Body of pancreas (tissue), 4 donors: ENCODE measurements at regions not wholly inside any gene's neighbourhood (a gene's known extent, or its start where the extent isn't known, plus 50 kb on each side); places are given as distances from the start of the nearest gene placed in this dataset.
A peak's percentile ranks its signal among the peaks of the same experiment; 100 is the strongest.
"Not testable (repeated sequence)": the region's sequence is repeated elsewhere in the genome, so short reads cannot be mapped to it uniquely, and the experiment has no call there.

ENCODE experiments used
- ATAC-seq: fragments of 150-250 bp; one replicate; pipeline ENCODE4 v1.9.1; 2016
- DNase-seq, 4 donors: peaks; one replicate each; pipeline ENCODE4 v3.0.0-alpha.2; 2019
- H3K27ac ChIP-seq, 4 donors: fragments of 200-600 bp; sonication (generic); 1 replicate in 3 of 4; 2 replicates in 1 of 4; pipeline versions ENCODE4 v1.5.1 to v1.6.1; 2016 to 2019; ENCODE audit warnings: mild to moderate bottlenecking in 1 of 4, mixed read lengths in 1 of 4, moderate library complexity in 1 of 4
- H3K27me3 ChIP-seq, 2 donors: fragments of 200-600 bp; sonication (generic); one replicate each; pipeline ENCODE4 v1.6.0; 2016; ENCODE audit warnings: mild to moderate bottlenecking in 1 of 2
- H3K36me3 ChIP-seq, 2 donors: fragments of 200-600 bp; sonication (generic); replicated peaks in 1 of 2; 2 replicates each; pipeline ENCODE4 v1.5.1; 2016; ENCODE audit warnings: low read depth in 2 of 2; ENCODE audit not compliant: insufficient read depth in 1 of 2
- H3K4me1 ChIP-seq: fragments of 200-600 bp; sonication (generic); one replicate; pipeline ENCODE4 v1.6.0; 2016
- H3K4me3 ChIP-seq, 2 donors: fragments of 200-600 bp; sonication (generic); 1 replicate in 1 of 2; 2 replicates in 1 of 2; pipeline ENCODE4 v1.5.1; 2016 to 2019
- H3K9me3 ChIP-seq, 3 donors: fragments of 200-600 bp; sonication (generic); 1 replicate in 2 of 3; 2 replicates in 1 of 3; pipeline ENCODE4 v1.5.1; 2016
- POLR2A ChIP-seq, 3 donors: fragments of 450-650 bp; IDR thresholded peaks; one replicate each; pipeline ENCODE4 v1.6.1; 2016; ENCODE audit warnings: antibody characterized with exemption in 3 of 3, mild to moderate bottlenecking in 2 of 3
- WGBS, 2 donors: methylation state at CpG; one replicate each; pipeline ENCODE4 v1.1.5; 2017; 5-methylcytosine and 5-hydroxymethylcytosine counted together
- intact Hi-C: fragments of 100-400 bp; cut with DNase I; formaldehyde crosslinking; loops from one replicate; pipeline ENCODE4 v1.15.1; 2023
- TF ChIP-seq, protein P1 (sequence below), 7 experiments: fragments of 450-650 bp in 4 of 7; fragments of 200-600 bp in 3 of 7; sonication (generic) in 3 of 7; IDR thresholded peaks; one replicate each; pipeline ENCODE4 v1.5.1; 2016 to 2019; ENCODE audit warnings: antibody characterized with exemption in 7 of 7

DNA sequence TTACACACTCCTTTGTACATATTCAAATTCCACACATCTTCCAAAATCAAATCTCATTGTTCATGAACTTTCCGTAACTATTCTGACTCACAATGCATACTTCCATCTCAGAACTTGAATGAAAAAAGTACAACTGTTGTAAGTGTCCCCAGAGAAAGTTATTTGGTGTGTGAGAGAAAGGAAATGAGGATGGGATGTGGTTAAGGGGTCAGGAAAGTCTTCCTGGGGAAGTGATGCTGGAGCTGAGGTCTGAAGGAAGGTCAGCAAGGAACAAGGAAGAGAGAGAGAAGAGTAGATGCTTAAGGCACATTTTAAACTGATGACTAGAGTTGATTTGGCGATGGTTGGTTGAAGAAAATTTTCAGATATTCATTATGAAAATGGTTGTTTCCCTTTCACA lies 340.0 kb upstream of the STXBP6 start:
- Histone ChIP-seq H3K27me3 (no peaks in the 10 kb centered on the region), H3K4me3 (no peak overlapping the region), H3K4me1 (no peaks in the 10 kb centered on the region), H3K36me3 (no peaks in the 10 kb centered on the region), H3K27ac (no peak overlapping the region), H3K9me3 (no peaks in the 10 kb centered on the region)
- TF ChIP-seq, protein P1, sequence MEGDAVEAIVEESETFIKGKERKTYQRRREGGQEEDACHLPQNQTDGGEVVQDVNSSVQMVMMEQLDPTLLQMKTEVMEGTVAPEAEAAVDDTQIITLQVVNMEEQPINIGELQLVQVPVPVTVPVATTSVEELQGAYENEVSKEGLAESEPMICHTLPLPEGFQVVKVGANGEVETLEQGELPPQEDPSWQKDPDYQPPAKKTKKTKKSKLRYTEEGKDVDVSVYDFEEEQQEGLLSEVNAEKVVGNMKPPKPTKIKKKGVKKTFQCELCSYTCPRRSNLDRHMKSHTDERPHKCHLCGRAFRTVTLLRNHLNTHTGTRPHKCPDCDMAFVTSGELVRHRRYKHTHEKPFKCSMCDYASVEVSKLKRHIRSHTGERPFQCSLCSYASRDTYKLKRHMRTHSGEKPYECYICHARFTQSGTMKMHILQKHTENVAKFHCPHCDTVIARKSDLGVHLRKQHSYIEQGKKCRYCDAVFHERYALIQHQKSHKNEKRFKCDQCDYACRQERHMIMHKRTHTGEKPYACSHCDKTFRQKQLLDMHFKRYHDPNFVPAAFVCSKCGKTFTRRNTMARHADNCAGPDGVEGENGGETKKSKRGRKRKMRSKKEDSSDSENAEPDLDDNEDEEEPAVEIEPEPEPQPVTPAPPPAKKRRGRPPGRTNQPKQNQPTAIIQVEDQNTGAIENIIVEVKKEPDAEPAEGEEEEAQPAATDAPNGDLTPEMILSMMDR (IDR thresholded peaks at IDR 0.05), result no peak
- TF ChIP-seq POLR2A (IDR thresholded peaks at IDR 0.05), result no peak
- intact Hi-C loops, result no loop called here
- DNase-seq (no peak), ATAC-seq (no peak)
- 58 to 66% methylated on average over 2 of the region's 2 CpGs for WGBS, 2 donors

DNA sequence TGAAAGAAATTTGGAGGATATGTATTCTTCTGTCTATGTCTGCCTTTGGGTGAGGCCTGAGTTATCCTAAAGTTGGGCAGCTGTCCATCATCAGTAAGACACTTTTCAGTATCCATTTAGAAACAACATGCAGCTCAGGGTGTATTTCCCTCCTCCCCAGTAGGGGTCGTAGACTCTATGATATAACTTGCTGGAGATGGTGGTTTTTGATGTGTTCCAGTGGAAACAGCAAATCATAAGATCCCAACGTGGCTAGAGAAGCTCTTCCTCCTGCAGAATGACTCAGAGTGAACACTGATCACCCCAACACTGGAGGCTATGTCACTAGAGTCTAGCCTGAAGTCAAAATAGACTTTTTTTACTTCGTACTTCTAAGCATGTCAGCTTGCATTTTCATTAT lies 331.6 kb upstream of the STXBP6 start:
- H3K36me3 ChIP-seq, result no peaks in the 10 kb centered on the region
- TF ChIP-seq, protein P1 (IDR thresholded peaks at IDR 0.05), result peak in 1 of 7 experiments; percentile 5
- no peak for TF ChIP-seq POLR2A (IDR thresholded peaks at IDR 0.05)
- H3K4me3 ChIP-seq, result no peak overlapping the region
- no peak overlapping the region for H3K27ac ChIP-seq
- no peaks in the 10 kb centered on the region for H3K9me3 ChIP-seq
- intact Hi-C loops, result no loop called here
- no peaks in the 10 kb centered on the region for H3K4me1 ChIP-seq
- 20 to 36% methylated on average over 3 of the region's 3 CpGs for WGBS, 2 donors
- H3K27me3 ChIP-seq, result no peaks in the 10 kb centered on the region
- DNase-seq (no peak), ATAC-seq (no peak)

DNA sequence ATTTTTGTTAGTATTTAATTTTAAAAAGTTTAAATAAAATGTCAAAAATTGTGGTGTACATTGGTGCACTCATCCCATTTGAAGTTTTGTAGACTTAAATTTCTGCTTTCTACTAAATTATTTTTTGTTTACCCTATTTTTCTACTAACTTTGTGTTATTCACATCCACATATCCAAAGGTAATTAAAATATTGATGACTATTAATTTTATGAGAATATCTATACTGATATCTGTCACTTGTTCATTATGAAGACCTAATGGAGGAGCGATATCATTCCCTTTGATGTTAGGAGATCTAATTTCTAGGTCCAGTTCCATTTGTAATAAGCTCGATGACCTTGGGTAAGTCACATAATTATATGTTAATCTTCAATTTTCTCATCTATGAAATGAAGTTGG lies 325.7 kb upstream of the STXBP6 start:
- H3K4me1 ChIP-seq, result no peaks in the 10 kb centered on the region
- 56 to 59% methylated on average over 2 of the region's 2 CpGs for WGBS, 2 donors
- H3K36me3 ChIP-seq, result no peaks in the 10 kb centered on the region
- no peak overlapping the region for H3K4me3 ChIP-seq
- no peaks in the 10 kb centered on the region for H3K27me3 ChIP-seq
- TF ChIP-seq POLR2A (IDR thresholded peaks at IDR 0.05), result no peak
- TF ChIP-seq, protein P1 (IDR thresholded peaks at IDR 0.05), result no peak
- ATAC-seq (no peak), DNase-seq (no peak)
- H3K27ac ChIP-seq, result no peak overlapping the region
- H3K9me3 ChIP-seq, result no peaks in the 10 kb centered on the region
- intact Hi-C loops, result no loop called here

DNA sequence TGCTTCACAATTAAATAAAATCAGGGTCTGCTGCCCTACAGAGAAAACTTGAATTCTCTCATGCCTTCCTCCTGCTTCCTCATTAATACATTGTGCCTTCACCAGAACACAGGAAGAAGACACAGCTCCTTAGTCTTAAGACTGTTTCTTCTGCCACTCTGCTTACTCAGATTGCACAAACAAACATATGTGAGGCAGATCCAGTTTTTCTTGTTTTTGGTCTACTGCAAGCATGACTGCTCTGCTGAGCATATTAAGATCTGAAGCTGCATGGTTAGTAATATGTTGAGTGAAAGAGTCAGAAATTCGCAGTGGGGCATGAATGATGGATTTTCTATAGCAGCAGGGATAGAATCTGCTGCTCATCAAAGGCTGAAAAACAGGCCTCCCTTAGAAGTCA lies 321.1 kb upstream of the STXBP6 start:
- no peak overlapping the region for H3K4me3 ChIP-seq
- H3K4me1 ChIP-seq, result no peaks in the 10 kb centered on the region
- DNase-seq (no peak), ATAC-seq (no peak)
- intact Hi-C loops, result no loop called here
- TF ChIP-seq, protein P1 (IDR thresholded peaks at IDR 0.05), result no peak
- no peak for TF ChIP-seq POLR2A (IDR thresholded peaks at IDR 0.05)
- no peaks in the 10 kb centered on the region for H3K36me3 ChIP-seq
- no peaks in the 10 kb centered on the region for H3K9me3 ChIP-seq
- WGBS, 2 donors, result 32 to 42% methylated on average over 1 of the region's 1 CpG
- H3K27me3 ChIP-seq, result no peaks in the 10 kb centered on the region
- H3K27ac ChIP-seq, result no peak overlapping the region

DNA sequence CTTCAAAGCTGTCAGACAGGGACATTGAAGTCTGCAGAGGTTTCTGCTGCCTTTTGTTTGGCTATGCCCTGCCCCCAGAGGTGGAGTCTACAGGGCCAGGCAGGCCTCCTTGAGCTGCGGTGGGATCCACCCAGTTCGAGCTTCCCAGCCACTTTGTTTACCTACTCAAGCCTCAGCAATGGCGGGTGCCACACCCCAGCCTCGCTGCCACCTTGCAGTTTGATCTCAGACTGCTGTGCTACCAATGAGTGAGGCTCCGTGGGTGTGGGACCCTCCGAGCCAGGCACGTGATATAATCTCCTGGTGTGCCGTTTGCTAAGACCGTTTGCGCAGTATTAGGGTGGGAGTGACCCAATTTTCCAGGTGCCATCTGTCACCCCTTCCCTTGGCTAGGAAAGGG lies 320.1 kb upstream of the STXBP6 start:
- H3K9me3 ChIP-seq, H3K4me3 ChIP-seq, H3K4me1 ChIP-seq, H3K27ac ChIP-seq, intact Hi-C loops, ATAC-seq, H3K27me3 ChIP-seq, DNase-seq, H3K36me3 ChIP-seq: not testable (repeated sequence)
- 74 to 83% methylated on average over 6 to 10 of the region's 10 CpGs for WGBS, 2 donors
